ENCODE measurements at regions not wholly inside any gene's neighbourhood (a gene's known extent, or its start where the extent isn't known, plus 50 kb on each side); places are given as distances from the start of the nearest gene placed in this dataset.
A peak's percentile ranks its signal among the peaks of the same experiment; 100 is the strongest.

DNA sequence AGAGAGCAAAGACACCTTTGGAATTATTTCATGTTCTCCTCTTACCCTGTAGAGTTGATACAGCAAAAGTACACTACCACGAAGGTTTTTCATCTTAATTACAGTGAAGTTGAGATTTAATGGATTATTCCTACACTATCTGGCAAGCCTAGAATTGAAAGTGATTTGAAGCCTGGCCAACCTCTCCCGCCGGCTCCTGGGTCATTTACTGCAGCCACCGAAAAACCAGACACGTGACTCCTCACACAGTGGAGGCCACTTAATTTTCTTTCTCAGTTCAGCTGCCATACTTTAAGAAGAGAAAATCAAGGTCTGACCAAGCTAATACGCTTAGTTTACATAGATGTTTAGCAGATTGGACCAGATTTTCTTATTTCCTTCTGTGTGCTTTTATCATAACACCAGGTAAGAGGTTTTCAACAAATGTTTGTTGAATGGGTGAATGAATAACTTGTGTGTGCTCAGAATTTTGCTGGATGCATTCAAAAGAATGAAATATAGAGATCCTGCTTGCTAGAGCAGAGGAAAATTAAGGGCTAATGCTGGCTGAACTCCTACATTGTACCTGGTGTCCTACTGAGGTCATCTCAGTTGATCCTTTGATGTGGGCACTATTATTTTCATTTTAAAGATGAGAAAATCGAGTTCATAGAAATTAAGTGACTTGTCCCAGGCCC, 97.2 kb upstream of the PDE10A start:
- Mint-ChIP-seq H3K4me1 (ENCODE audit: low read depth) (no peaks in the 10 kb centered on the region), H3K27ac (no peak overlapping the region), H3K36me3 (ENCODE audit: insufficient read depth in 2 of 2) (no peaks in the 10 kb centered on the region), H3K9me3 (peaks cover 0 to 2% of the 10 kb centered on the region in 2 donors), H3K4me3 (no peak overlapping the region), H3K27me3 (ENCODE audit: low read depth) (no peaks in the 10 kb centered on the region)
- no peak for ATAC-seq (replicated peaks in 1 of 2)
- no peak for DNase-seq

DNA sequence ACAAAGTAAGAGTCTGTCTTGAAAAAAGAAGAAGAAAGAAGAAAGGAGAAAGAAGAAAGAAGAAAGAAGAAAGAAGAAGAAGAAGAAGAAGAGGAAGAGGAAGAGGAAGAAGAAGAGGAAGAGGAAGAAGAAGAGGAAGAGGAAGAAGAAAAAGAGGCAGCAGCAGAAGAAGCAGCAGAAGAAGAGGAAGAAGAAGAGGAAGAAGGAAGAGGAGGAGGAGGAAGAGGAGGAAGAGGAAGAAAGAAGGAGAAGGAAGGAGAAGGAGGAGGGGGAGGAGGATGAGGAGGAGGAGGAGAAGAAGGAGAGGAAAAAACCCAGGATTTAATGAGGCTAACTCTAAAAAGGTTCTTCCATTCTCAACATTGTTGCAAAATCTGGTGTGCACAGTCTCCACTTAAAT, 95.4 kb upstream of the PDE10A start:
- Mint-ChIP-seq H3K27ac (no peak overlapping the region), H3K27me3 (ENCODE audit: low read depth) (no peaks in the 10 kb centered on the region), H3K4me3 (no peak overlapping the region), H3K4me1 (ENCODE audit: low read depth) (no peaks in the 10 kb centered on the region), H3K36me3 (ENCODE audit: insufficient read depth in 2 of 2) (no peaks in the 10 kb centered on the region), H3K9me3 (peaks cover 0 to 2% of the 10 kb centered on the region in 2 donors)
- no peak for DNase-seq
- ATAC-seq (replicated peaks in 1 of 2) = no peak

DNA sequence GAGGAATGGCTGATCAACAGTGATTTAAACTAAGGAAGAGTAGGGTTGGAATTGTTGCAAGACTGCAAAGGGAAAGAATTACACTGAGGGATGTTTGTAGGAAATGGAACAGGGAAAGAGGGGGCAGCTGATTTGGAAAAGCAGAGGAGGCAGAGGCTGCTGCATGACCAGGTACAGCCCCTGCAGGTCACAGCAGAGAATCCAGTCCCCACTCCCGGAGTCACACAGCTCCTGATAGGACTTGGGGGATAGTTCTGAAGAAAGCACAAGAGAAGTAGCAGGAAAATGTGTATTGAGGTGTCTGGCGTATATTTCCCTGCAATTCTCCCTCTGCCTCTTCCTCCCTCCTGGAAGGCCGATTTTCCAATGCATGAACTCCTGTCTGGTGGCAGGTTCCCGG, 92.5 kb upstream of the PDE10A start:
- no peaks in the 10 kb centered on the region for H3K27me3 Mint-ChIP-seq (ENCODE audit: low read depth)
- no peak for ATAC-seq (replicated peaks in 1 of 2)
- no peaks in the 10 kb centered on the region for H3K36me3 Mint-ChIP-seq (ENCODE audit: insufficient read depth in 2 of 2)

DNA sequence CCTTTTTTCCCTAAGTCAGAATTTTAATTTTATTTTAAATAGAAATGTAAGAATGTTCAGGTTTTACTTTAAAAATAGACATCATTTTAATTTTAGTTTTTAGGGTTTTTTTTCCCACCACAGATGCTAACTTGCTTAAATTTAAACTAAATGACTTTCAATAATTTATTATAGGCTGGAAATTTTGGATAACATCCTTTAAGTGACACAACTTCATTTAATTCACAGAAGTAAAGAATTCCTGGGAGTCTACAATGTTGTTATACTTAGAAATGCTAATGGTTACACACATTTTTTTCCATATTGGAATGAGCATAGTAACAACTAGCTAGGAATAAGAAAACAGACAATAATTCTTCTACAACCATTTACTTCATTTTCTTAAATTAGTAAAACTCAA, 90.5 kb upstream of the PDE10A start:
- Mint-ChIP-seq H3K4me3 (no peak overlapping the region), H3K27ac (no peak overlapping the region), H3K36me3 (ENCODE audit: insufficient read depth in 2 of 2) (peaks cover 0 to 3% of the 10 kb centered on the region in 2 donors), H3K4me1 (ENCODE audit: low read depth) (no peaks in the 10 kb centered on the region), H3K9me3 (peaks cover 5% of the 10 kb centered on the region in 2 donors), H3K27me3 (ENCODE audit: low read depth) (no peaks in the 10 kb centered on the region)
- DNase-seq (no peak), ATAC-seq (replicated peaks in 1 of 2) (no peak)

More for the DNA sequence above, 92.5 kb upstream of the PDE10A start:
- no peak overlapping the region for H3K4me3 Mint-ChIP-seq
- H3K27ac Mint-ChIP-seq = no peak overlapping the region
- no peak for DNase-seq
- no peaks in the 10 kb centered on the region for H3K9me3 Mint-ChIP-seq
- H3K4me1 Mint-ChIP-seq (ENCODE audit: low read depth) = no peaks in the 10 kb centered on the region

DNA sequence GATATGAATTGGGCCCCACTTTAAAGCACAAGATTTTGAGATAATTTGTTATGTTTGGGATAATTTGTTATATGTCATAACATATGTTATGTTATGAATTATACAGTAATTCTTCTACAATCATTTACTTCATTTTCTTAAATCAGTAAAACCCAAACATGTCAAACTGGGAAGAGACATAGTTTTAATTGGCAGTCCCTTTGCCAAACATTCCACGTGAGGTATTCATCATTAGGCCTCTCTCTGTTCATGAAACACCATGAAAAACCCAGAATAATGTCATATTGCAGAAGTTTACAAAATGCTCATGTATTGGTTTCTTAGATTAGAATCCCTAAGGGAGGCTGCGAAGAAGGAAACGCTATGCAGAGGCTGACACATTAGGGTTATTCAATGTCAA, 89.4 kb upstream of the PDE10A start:
- Mint-ChIP-seq H3K27ac (no peak overlapping the region), H3K27me3 (ENCODE audit: low read depth) (no peaks in the 10 kb centered on the region), H3K9me3 (peaks cover 5% of the 10 kb centered on the region in 2 donors), H3K4me1 (ENCODE audit: low read depth) (no peaks in the 10 kb centered on the region), H3K36me3 (ENCODE audit: insufficient read depth in 2 of 2) (peaks cover 0 to 3% of the 10 kb centered on the region in 2 donors), H3K4me3 (no peak overlapping the region)
- DNase-seq (no peak), ATAC-seq (replicated peaks in 1 of 2) (no peak)

DNA sequence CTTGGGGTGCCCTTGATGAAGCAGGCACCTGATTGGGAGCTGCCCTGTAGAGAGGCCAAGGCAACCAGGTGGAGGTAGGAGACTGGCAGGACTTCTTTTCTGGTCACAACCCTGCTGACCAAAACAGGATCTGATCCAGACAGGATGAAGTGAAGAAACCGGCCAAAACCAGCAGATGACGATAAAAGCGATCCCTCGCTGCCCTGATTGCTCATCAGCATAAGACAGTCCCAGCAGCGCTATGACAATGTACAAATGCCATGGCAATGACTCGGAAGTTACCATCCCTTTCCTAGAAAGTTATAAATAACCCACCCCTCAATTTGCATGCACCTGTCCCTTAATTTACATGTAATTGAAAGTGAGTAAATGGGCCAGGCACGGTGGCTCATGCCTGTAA, 88.4 kb upstream of the PDE10A start:
- H3K36me3 Mint-ChIP-seq (ENCODE audit: insufficient read depth in 2 of 2) = peaks cover 1 to 3% of the 10 kb centered on the region in 2 donors
- no peak for ATAC-seq (replicated peaks in 1 of 2)

DNA sequence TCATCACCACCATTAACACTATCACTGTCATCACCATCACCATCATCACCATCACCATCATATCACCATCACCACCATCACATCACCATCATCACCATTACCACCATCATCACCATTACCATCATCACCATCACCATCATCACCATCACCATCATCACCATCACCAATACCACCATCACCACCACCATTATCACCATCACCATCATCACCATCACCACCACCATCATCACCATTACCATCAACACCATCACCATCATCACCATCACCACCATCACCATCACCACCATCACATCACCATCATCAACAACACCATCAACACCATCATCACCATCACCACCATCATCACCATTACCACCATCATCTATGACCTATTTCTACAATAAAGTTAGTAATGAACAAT, 86.1 kb upstream of the PDE10A start:
- no peak overlapping the region for H3K27ac Mint-ChIP-seq
- H3K27me3 Mint-ChIP-seq (ENCODE audit: low read depth) = no peaks in the 10 kb centered on the region
- H3K4me3 Mint-ChIP-seq = no peak overlapping the region
- no peaks in the 10 kb centered on the region for H3K4me1 Mint-ChIP-seq (ENCODE audit: low read depth)
- peaks cover 5% of the 10 kb centered on the region in 2 donors for H3K9me3 Mint-ChIP-seq
- ATAC-seq (replicated peaks in 1 of 2) (no peak), DNase-seq (no peak)
- peaks cover 1 to 3% of the 10 kb centered on the region in 2 donors for H3K36me3 Mint-ChIP-seq (ENCODE audit: insufficient read depth in 2 of 2)

More for the DNA sequence above, 88.4 kb upstream of the PDE10A start:
- Mint-ChIP-seq H3K4me1 (ENCODE audit: low read depth) (no peaks in the 10 kb centered on the region), H3K27me3 (ENCODE audit: low read depth) (no peaks in the 10 kb centered on the region), H3K27ac (no peak overlapping the region), H3K4me3 (no peak overlapping the region), H3K9me3 (peaks cover 5% of the 10 kb centered on the region in 2 donors)
- DNase-seq = no peak

DNA sequence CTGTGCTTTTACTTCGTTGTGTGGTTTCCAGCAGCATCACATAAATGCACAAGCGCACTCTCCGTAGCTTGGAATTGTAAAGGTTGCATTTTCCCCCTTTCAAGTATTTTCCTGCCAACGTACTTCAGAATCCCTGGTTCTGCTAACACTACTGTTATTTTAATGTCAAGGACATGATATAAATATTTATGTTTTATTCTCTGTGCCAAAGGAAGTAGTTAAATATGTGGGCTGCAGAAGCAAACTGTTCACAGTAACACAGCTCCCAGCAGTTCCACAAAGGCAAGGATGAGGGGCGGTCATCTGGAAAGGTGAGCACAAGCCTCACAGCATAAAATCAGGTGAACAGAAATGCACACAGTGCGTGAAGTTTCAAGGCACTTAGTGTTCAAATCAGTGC, 85.3 kb upstream of the PDE10A start:
- Mint-ChIP-seq H3K4me1 (ENCODE audit: low read depth) (no peaks in the 10 kb centered on the region), H3K4me3 (no peak overlapping the region), H3K27ac (no peak overlapping the region), H3K27me3 (ENCODE audit: low read depth) (no peaks in the 10 kb centered on the region), H3K36me3 (ENCODE audit: insufficient read depth in 2 of 2) (peaks cover 1 to 3% of the 10 kb centered on the region in 2 donors), H3K9me3 (peaks cover 5% of the 10 kb centered on the region in 2 donors)
- ATAC-seq (replicated peaks in 1 of 2) = no peak
- no peak for DNase-seq

DNA sequence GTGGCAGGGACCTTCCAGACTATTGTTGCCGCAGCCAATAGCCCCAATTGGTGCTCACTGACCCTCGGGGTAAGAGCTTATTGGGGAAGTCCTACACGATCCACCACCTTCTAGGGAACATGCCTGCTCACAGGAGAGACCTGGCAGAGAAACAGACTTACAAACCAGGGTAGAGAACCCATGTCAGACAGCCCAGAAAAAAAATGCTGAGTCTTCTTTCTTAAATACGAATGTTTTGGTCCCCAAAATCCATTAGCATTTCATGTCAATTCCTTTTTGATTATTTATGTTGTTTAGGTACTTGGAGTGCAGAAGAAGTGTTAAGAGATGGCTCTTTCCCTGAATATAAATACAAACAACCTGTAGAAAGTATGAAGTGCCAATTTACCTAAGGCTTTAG, 84.9 kb upstream of the PDE10A start:
- no peak overlapping the region for H3K27ac Mint-ChIP-seq
- DNase-seq = no peak
- no peaks in the 10 kb centered on the region for H3K4me1 Mint-ChIP-seq (ENCODE audit: low read depth)
- H3K4me3 Mint-ChIP-seq = no peak overlapping the region
- peaks cover 1 to 3% of the 10 kb centered on the region in 2 donors for H3K36me3 Mint-ChIP-seq (ENCODE audit: insufficient read depth in 2 of 2)
- peaks cover 5% of the 10 kb centered on the region in 2 donors for H3K9me3 Mint-ChIP-seq
- no peak for ATAC-seq (replicated peaks in 1 of 2)
- no peaks in the 10 kb centered on the region for H3K27me3 Mint-ChIP-seq (ENCODE audit: low read depth)

DNA sequence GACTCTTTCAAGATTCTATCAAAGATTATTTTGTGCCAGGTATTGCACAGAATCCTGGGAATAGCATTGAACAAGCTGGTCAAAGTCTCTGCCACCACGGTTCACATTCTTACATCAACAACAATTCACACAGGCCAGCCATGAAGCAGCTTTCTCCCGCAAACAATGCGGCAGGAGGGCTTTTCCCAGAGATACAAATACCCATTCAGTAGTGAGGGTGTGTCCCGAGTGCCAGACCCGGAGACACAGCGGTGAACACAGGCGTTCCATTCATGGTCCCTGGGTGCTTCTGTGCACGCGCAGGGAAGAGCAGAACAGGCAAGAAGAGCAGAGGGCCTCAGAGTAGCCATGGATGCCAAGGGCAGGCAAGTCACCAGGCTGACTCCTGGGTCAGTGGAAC, 83.3 kb upstream of the PDE10A start:
- no peaks in the 10 kb centered on the region for H3K27me3 Mint-ChIP-seq (ENCODE audit: low read depth)
- ATAC-seq (replicated peaks in 1 of 2) (no peak), DNase-seq (no peak)
- H3K4me3 Mint-ChIP-seq = no peak overlapping the region
- H3K36me3 Mint-ChIP-seq (ENCODE audit: insufficient read depth in 2 of 2) = peaks cover 1 to 3% of the 10 kb centered on the region in 2 donors
- no peaks in the 10 kb centered on the region for H3K4me1 Mint-ChIP-seq (ENCODE audit: low read depth)
- H3K27ac Mint-ChIP-seq = no peak overlapping the region
- peaks cover 5% of the 10 kb centered on the region in 2 donors for H3K9me3 Mint-ChIP-seq

DNA sequence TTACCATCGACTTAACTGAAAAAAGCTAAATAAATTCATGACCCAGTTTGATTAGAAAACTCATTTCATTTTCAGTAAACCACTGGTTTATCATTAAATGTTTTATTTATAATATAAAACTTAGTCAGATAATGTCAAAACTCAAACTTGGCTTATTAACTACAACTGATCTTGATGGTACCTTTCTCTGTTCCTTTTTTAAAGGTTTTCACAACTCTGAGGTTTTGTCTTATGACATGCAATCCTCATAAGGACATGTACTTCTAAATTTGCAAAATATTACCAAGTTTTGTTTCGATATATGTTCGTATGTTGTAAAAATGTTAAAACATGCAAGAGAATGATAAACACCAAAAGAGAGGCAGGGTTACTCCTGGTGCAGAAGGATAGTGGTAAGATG, 82.5 kb upstream of the PDE10A start:
- Mint-ChIP-seq H3K27me3 (ENCODE audit: low read depth) (no peaks in the 10 kb centered on the region), H3K36me3 (ENCODE audit: insufficient read depth in 2 of 2) (peaks cover 1 to 3% of the 10 kb centered on the region in 2 donors), H3K4me3 (no peak overlapping the region), H3K9me3 (peaks cover 5 to 7% of the 10 kb centered on the region in 2 donors), H3K4me1 (ENCODE audit: low read depth) (no peaks in the 10 kb centered on the region), H3K27ac (no peak overlapping the region)
- DNase-seq (no peak), ATAC-seq (replicated peaks in 1 of 2) (no peak)

DNA sequence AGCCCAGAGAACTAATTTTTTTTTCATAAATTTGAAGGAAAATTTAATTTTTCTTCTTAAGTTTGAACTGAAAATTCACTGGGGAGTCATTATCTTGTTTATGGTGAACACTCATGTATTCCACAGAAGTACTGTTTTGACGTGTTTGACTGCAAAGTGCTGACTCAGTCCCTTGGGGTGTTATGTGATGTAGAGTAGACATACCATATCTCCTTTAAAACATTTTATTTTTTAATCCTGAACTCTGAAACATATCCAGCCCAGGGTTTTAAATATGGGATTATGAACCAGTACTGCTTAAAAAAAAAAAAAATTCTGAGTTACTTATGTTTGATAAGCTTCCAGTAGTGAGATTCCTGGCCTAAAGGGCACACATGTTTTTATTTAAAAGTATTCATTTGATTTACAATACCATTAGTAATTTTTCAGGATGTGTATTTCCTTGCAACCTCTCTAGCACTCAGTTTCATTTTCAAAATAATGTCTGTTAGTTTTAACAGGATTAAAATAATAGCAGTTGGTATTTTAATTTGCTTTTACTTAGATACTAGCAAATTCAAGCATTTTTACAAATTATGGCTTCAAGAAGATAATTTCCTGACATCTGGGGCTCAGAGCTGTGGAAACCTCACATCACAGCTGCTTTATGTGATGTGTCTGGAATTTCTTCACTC, 81.7 kb upstream of the PDE10A start:
- Mint-ChIP-seq H3K36me3 (ENCODE audit: insufficient read depth in 2 of 2) (peaks cover 3 to 4% of the 10 kb centered on the region in 2 donors), H3K27me3 (ENCODE audit: low read depth) (no peaks in the 10 kb centered on the region), H3K4me1 (ENCODE audit: low read depth) (no peaks in the 10 kb centered on the region), H3K4me3 (no peak overlapping the region), H3K9me3 (peaks cover 5 to 7% of the 10 kb centered on the region in 2 donors), H3K27ac (no peak overlapping the region)
- peak in 1 of 2 donors; percentile 58 for ATAC-seq (replicated peaks in 1 of 2)
- no peak for DNase-seq

DNA sequence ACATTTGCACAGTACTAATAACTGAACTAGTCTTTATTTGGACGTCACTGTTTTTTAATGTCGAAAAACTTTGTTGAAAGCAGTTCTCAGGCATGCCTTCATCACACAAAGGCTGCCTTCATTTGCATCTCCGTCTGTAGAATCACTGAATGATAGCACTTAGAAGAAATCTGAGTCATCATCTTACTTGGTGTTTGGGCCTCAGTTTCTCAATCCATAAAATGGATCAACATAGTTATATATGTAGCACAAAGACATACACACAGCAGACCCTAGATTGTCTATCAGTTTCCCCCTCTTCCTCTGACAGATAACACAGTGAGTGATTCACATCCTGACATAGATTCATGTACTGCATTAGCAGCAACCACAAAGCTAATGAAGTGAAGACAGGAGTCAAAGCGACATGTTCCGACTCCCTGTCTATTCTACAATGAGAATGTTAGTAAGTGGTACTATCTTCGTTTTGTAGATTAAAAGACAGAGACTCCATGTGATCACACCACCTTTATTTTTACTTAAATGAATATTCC, 80.4 kb upstream of the PDE10A start:
- no peaks in the 10 kb centered on the region for H3K27me3 Mint-ChIP-seq (ENCODE audit: low read depth)
- ATAC-seq (replicated peaks in 1 of 2) (no peak), DNase-seq (no peak)
- no peak overlapping the region for H3K27ac Mint-ChIP-seq
- peaks cover 0 to 4% of the 10 kb centered on the region in 2 donors for H3K36me3 Mint-ChIP-seq (ENCODE audit: insufficient read depth in 2 of 2)
- H3K9me3 Mint-ChIP-seq = peaks cover 0 to 3% of the 10 kb centered on the region in 2 donors
- H3K4me1 Mint-ChIP-seq (ENCODE audit: low read depth) = no peaks in the 10 kb centered on the region
- H3K4me3 Mint-ChIP-seq = no peak overlapping the region
